Hippocampal formation (tissue), 2 donors: ENCODE measurements at regions not wholly inside any gene's neighbourhood (a gene's known extent, or its start where the extent isn't known, plus 50 kb on each side); places are given as distances from the start of the nearest gene placed in this dataset.

Source experiments
- DNase-seq, 2 donors: peaks; one replicate each; lab custom pipeline; 2025; lab: John Stamatoyannopoulos, UW

GRCh38 chr12:74816398-74817175 lies 279.0 kb downstream of the ATXN7L3B start:
- no peak for DNase-seq

GRCh38 chr12:74817499-74817898 lies 279.9 kb downstream of the ATXN7L3B start:
- DNase-seq = no peak

GRCh38 chr12:74818412-74818811 lies 280.8 kb downstream of the ATXN7L3B start:
- DNase-seq = no peak

GRCh38 chr12:74820324-74820723 lies 282.7 kb downstream of the ATXN7L3B start:
- no peak for DNase-seq

- no peak for DNase-seq
Measured at GRCh38 chr12:74836567-74836966, 298.9 kb downstream of the ATXN7L3B start.

- no peak for DNase-seq
Measured at GRCh38 chr12:74846116-74846515, 308.5 kb downstream of the ATXN7L3B start.

- no peak for DNase-seq
Measured at GRCh38 chr12:74847169-74847568, 309.5 kb downstream of the ATXN7L3B start.

- no peak for DNase-seq
Measured at GRCh38 chr12:74848006-74848405, 310.4 kb downstream of the ATXN7L3B start.

- no peak for DNase-seq
Measured at GRCh38 chr12:74849801-74850200, 312.2 kb downstream of the ATXN7L3B start.

- no peak for DNase-seq
Measured at GRCh38 chr12:74871817-74872216, 334.2 kb downstream of the ATXN7L3B start.

GRCh38 chr12:74885775-74886174 lies 323.9 kb downstream of the KCNC2 start:
- no peak for DNase-seq

GRCh38 chr12:74889073-74889472 lies 320.6 kb downstream of the KCNC2 start:
- DNase-seq = no peak

- no peak for DNase-seq
Measured at GRCh38 chr12:74889563-74890236, 319.9 kb downstream of the KCNC2 start.

- no peak for DNase-seq
Measured at GRCh38 chr12:74890237-74890599, 319.4 kb downstream of the KCNC2 start.

- DNase-seq = no peak
Measured at GRCh38 chr12:74891083-74891668, 318.5 kb downstream of the KCNC2 start.

GRCh38 chr12:74892057-74892633 lies 317.5 kb downstream of the KCNC2 start:
- DNase-seq = no peak

GRCh38 chr12:74896186-74896585 lies 313.5 kb downstream of the KCNC2 start:
- no peak for DNase-seq

- DNase-seq = no peak
Measured at GRCh38 chr12:74897425-74898211, 312.0 kb downstream of the KCNC2 start.

- DNase-seq = no peak
Measured at GRCh38 chr12:74899031-74899829, 310.4 kb downstream of the KCNC2 start.

- DNase-seq = no peak
Measured at GRCh38 chr12:74900232-74900631, 309.4 kb downstream of the KCNC2 start.

GRCh38 chr12:74903522-74903921 lies 306.1 kb downstream of the KCNC2 start:
- no peak for DNase-seq
